ENCODE measurements at regions not wholly inside any gene's neighbourhood (a gene's known extent, or its start where the extent isn't known, plus 50 kb on each side); places are given as distances from the start of the nearest gene placed in this dataset.

DNA sequence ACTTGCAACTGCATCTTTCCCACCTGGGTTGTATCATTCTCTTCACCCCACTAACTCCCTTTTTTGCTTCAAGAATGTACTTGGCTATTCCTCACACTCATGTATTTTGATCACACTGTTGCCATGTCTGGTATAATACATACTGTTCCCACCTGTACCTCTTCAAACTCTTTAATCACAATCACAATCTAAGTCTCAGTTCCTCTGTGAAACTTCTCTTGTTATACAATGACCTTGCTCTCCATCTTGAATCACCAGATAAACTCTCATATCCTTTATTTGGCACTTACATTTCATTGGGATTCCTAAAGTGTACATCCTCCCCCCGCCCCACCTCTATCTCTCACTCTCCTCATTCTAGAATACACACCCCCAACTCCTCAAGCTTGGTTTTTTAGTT is 516.0 kb upstream of the CHORDC1 start:
- Histone ChIP-seq H3K36me3 (replicated peaks; ENCODE audit: insufficient read depth, low read depth) (no peaks in the 10 kb centered on the region), H3K27me3 (no peaks in the 10 kb centered on the region), H3K9me2 (replicated peaks; ENCODE audit: insufficient read depth) (no peaks in the 10 kb centered on the region), H3K4me1 (ENCODE audit: insufficient read depth) (peaks cover 5% of the 10 kb centered on the region), H2AFZ (no peak overlapping the region), H3K27ac (no peak overlapping the region), H3K4me2 (no peak overlapping the region), H3K9me3 (ENCODE audit: low read depth) (no peaks in the 10 kb centered on the region), H3K4me3 (no peak overlapping the region), H4K20me1 (ENCODE audit: insufficient read depth, poor library complexity, severe bottlenecking) (no peaks in the 10 kb centered on the region), H3K79me2 (no peaks in the 10 kb centered on the region)
- WGBS (ENCODE audit: low lambda C conversion rate, missing lambda C conversion rate), result 100% methylated on average over 1 of the region's 1 CpG
- no peak for DNase-seq (ENCODE audit: low spot score)
- TF ChIP-seq EZH2phosphoT487 (IDR thresholded peaks at IDR 0.05; ENCODE audit: low read depth, severe bottlenecking, unreplicated experiment) (no peak), EZH2 (IDR thresholded peaks at IDR 0.05; ENCODE audit: borderline replicate concordance) (no peak)
- TF ChIP-seq, protein P1, sequence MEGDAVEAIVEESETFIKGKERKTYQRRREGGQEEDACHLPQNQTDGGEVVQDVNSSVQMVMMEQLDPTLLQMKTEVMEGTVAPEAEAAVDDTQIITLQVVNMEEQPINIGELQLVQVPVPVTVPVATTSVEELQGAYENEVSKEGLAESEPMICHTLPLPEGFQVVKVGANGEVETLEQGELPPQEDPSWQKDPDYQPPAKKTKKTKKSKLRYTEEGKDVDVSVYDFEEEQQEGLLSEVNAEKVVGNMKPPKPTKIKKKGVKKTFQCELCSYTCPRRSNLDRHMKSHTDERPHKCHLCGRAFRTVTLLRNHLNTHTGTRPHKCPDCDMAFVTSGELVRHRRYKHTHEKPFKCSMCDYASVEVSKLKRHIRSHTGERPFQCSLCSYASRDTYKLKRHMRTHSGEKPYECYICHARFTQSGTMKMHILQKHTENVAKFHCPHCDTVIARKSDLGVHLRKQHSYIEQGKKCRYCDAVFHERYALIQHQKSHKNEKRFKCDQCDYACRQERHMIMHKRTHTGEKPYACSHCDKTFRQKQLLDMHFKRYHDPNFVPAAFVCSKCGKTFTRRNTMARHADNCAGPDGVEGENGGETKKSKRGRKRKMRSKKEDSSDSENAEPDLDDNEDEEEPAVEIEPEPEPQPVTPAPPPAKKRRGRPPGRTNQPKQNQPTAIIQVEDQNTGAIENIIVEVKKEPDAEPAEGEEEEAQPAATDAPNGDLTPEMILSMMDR (IDR thresholded peaks at IDR 0.05; ENCODE audit: poor library complexity), result no peak

DNA sequence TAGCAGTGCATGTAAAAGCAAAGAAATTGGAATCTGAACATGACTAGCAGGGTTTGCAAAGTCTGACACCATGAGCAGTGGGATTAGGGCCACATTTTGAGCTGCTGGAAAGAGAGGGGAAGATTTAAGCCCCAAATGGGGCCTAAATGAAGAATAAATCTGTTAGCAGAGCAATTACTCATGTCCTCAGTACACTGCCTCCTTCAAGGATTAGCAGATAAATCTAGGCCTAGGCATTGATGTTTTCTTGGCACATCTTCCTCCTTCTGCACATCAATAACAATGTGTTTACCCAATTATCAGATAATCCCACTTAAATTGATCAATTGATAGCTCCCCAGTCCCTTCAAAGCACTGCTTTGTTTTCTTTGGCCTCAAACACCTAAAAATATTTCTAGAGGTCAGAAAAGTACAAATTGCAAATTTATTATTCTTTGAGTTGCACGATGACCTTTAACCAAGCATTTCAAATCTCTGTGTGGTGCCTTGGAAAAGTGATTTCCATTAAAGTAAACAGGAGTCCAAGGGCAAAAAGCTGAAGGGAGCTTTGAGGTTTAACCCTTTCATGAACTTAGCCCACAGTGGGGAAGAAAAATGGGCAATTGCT is 514.7 kb upstream of the CHORDC1 start:
- TF ChIP-seq EZH2 (IDR thresholded peaks at IDR 0.05; ENCODE audit: borderline replicate concordance) (no peak), EZH2phosphoT487 (IDR thresholded peaks at IDR 0.05; ENCODE audit: low read depth, severe bottlenecking, unreplicated experiment) (no peak)
- TF ChIP-seq, protein P1 (IDR thresholded peaks at IDR 0.05; ENCODE audit: poor library complexity), result no peak
- DNase-seq (ENCODE audit: low spot score), result no peak
- Histone ChIP-seq H3K4me1 (ENCODE audit: insufficient read depth) (peaks cover 5% of the 10 kb centered on the region), H3K36me3 (replicated peaks; ENCODE audit: insufficient read depth, low read depth) (no peaks in the 10 kb centered on the region), H3K79me2 (no peaks in the 10 kb centered on the region), H3K27me3 (no peaks in the 10 kb centered on the region), H3K9me3 (ENCODE audit: low read depth) (no peaks in the 10 kb centered on the region), H3K27ac (no peak overlapping the region), H2AFZ (no peak overlapping the region), H4K20me1 (ENCODE audit: insufficient read depth, poor library complexity, severe bottlenecking) (no peaks in the 10 kb centered on the region), H3K4me3 (no peak overlapping the region), H3K4me2 (no peak overlapping the region), H3K9me2 (replicated peaks; ENCODE audit: insufficient read depth) (no peaks in the 10 kb centered on the region)
- 21% methylated on average over 1 of the region's 1 CpG for WGBS (ENCODE audit: low lambda C conversion rate, missing lambda C conversion rate)

DNA sequence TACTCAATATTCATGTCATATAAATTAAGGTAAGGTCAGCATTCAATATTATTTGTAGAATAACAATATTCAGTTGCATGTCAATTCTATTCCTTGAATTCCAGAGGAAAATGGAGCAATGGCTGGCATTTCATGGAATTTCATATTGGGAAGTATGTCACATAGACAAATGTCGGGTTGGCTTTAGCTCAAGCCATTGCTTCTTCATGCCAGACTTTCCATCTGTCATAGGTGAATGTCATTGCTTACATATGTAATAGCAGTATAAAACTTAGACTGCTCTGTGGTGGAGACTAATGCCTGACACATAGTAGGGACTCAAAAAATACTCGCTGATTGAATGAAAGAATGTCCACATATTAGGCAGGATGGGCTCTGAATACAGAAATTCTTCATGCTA is 509.6 kb upstream of the CHORDC1 start:
- H4K20me1 ChIP-seq (ENCODE audit: insufficient read depth, poor library complexity, severe bottlenecking), result no peaks in the 10 kb centered on the region
- H2AFZ ChIP-seq, result no peak overlapping the region
- TF ChIP-seq EZH2 (IDR thresholded peaks at IDR 0.05; ENCODE audit: borderline replicate concordance) (no peak), EZH2phosphoT487 (IDR thresholded peaks at IDR 0.05; ENCODE audit: low read depth, severe bottlenecking, unreplicated experiment) (no peak)
- TF ChIP-seq, protein P1 (IDR thresholded peaks at IDR 0.05; ENCODE audit: poor library complexity), result no peak
- no peak overlapping the region for H3K4me2 ChIP-seq
- H3K36me3 ChIP-seq (replicated peaks; ENCODE audit: insufficient read depth, low read depth), result no peaks in the 10 kb centered on the region
- no peaks in the 10 kb centered on the region for H3K9me3 ChIP-seq (ENCODE audit: low read depth)
- no peak overlapping the region for H3K27ac ChIP-seq
- no peaks in the 10 kb centered on the region for H3K27me3 ChIP-seq
- DNase-seq (ENCODE audit: low spot score), result no peak
- no peaks in the 10 kb centered on the region for H3K79me2 ChIP-seq
- 96% methylated on average over 2 of the region's 2 CpGs for WGBS (ENCODE audit: low lambda C conversion rate, missing lambda C conversion rate)
- H3K4me1 ChIP-seq (ENCODE audit: insufficient read depth), result no peaks in the 10 kb centered on the region
- no peak overlapping the region for H3K4me3 ChIP-seq
- H3K9me2 ChIP-seq (replicated peaks; ENCODE audit: insufficient read depth), result no peaks in the 10 kb centered on the region

All from hepatocyte (in vitro differentiated cells).